ENCODE measurements at regions not wholly inside any gene's neighbourhood (a gene's known extent, or its start where the extent isn't known, plus 50 kb on each side); places are given as distances from the start of the nearest gene placed in this dataset.

DNA sequence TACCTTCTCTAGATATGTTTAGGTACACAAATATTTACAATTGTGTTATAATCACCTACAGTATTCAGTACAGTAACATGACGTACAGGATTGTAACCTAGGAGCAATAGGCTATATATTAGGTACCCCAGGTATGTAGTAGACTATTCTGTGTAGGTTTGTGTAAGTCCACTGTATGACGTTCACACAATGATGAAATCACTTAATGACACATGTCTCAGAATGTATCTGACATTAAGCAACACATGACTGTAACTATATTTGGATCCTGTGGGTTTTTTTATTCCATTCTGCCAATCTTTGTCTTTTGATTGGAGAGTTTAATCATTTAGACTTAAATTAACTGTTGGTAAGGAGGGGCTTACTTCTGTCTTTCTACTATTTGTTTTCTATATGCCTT lies 52.1 kb downstream of the STYXL2 start:
- CTCF ChIA-PET (ENCODE audit: unreplicated experiment), result no interaction called here
- intact Hi-C loops (cut with micrococcal nuclease; ENCODE audit: unreplicated experiment), result no loop called here

DNA sequence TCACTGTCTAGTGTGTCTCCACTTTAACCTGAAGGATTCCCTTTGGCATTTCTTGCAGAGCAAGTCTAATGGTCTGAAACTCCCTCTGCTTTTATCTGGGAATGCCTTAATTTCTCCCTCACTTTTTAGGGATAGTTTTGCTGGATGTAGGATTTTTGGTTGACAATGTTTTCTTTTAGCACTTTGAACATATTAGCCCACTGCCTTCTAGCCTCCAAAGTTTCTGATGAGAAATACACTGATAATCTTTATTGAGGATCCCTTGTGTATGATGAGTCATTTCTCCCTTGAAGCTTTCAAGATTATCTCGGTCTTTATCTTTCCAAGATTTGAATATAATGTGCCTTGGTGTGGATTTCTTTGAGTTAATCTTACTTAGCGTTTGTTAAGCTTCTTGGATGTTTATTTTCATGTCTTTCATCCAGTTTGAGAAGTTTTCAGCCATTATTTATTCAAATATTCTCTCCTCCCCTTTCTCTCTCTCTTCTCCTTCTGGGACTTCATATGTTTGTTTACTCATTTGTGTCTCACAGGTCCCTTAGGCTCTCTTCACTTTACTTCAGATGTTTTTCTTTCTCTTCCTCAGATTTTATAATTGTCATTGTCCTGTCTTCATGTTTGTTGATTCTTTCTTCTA lies 53.1 kb downstream of the STYXL2 start:
- no peaks in the 10 kb centered on the region for H3K79me2 ChIP-seq (ENCODE audit: insufficient read depth, low read depth, low read length)
- BruUV-seq (replicated peaks), result no TSS peak
- ChIA-PET POLR2A (interaction anchor here (0.6 kb wide), 1 partner anchor 749 kb away, joined by 3 read pairs; no protein-coding TSS in a partner anchor), CTCF (ENCODE audit: unreplicated experiment) (no interaction called here)
- H3K9me3 ChIP-seq (ENCODE audit: low read length), result no peaks in the 10 kb centered on the region
- no peaks in the 10 kb centered on the region for H3K36me3 ChIP-seq (ENCODE audit: insufficient read depth, low read length)
- no peak overlapping the region for H3K27ac ChIP-seq (ENCODE audit: low read depth, low read length, poor library complexity, severe bottlenecking)
- H2AFZ ChIP-seq (ENCODE audit: low read length), result no peak overlapping the region
- no peaks in the 10 kb centered on the region for H3K9me2 ChIP-seq (ENCODE audit: insufficient read depth, low read length)
- H4K20me1 ChIP-seq (ENCODE audit: insufficient read depth, low read length), result no peaks in the 10 kb centered on the region
- no peak for DNase-seq (ENCODE audit: low spot score)
- no peaks in the 10 kb centered on the region for H3K4me1 ChIP-seq (ENCODE audit: insufficient read depth, low read length, poor library complexity, severe bottlenecking)
- no peak overlapping the region for H3K4me2 ChIP-seq (ENCODE audit: low read length)
- H3K4me3 ChIP-seq (ENCODE audit: low read depth, low read length, poor library complexity, severe bottlenecking), result no peak overlapping the region
- intact Hi-C loops (cut with micrococcal nuclease; ENCODE audit: unreplicated experiment), result no loop called here
- TF ChIP-seq, protein P1, sequence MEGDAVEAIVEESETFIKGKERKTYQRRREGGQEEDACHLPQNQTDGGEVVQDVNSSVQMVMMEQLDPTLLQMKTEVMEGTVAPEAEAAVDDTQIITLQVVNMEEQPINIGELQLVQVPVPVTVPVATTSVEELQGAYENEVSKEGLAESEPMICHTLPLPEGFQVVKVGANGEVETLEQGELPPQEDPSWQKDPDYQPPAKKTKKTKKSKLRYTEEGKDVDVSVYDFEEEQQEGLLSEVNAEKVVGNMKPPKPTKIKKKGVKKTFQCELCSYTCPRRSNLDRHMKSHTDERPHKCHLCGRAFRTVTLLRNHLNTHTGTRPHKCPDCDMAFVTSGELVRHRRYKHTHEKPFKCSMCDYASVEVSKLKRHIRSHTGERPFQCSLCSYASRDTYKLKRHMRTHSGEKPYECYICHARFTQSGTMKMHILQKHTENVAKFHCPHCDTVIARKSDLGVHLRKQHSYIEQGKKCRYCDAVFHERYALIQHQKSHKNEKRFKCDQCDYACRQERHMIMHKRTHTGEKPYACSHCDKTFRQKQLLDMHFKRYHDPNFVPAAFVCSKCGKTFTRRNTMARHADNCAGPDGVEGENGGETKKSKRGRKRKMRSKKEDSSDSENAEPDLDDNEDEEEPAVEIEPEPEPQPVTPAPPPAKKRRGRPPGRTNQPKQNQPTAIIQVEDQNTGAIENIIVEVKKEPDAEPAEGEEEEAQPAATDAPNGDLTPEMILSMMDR (conservative IDR thresholded peaks at IDR 0.05; ENCODE audit: low read length), result no peak
- TF ChIP-seq EZH2phosphoT487 (IDR thresholded peaks at IDR 0.05; ENCODE audit: borderline replicate concordance, low read depth, low read length), result no peak

More for the DNA sequence above, 52.1 kb downstream of the STYXL2 start:
- no peaks in the 10 kb centered on the region for H4K20me1 ChIP-seq (ENCODE audit: insufficient read depth, low read length)
- POLR2A ChIA-PET, result interaction anchor here (0.6 kb wide), 1 partner anchor 750 kb away, joined by 3 read pairs; no protein-coding TSS in a partner anchor
- no peak overlapping the region for H3K4me3 ChIP-seq (ENCODE audit: low read depth, low read length, poor library complexity, severe bottlenecking)
- H3K9me2 ChIP-seq (ENCODE audit: insufficient read depth, low read length), result no peaks in the 10 kb centered on the region
- no TSS peak for BruUV-seq (replicated peaks)
- H3K9me3 ChIP-seq (ENCODE audit: low read length), result no peaks in the 10 kb centered on the region
- H3K36me3 ChIP-seq (ENCODE audit: insufficient read depth, low read length), result no peaks in the 10 kb centered on the region
- TF ChIP-seq EZH2phosphoT487 (IDR thresholded peaks at IDR 0.05; ENCODE audit: borderline replicate concordance, low read depth, low read length), result no peak
- TF ChIP-seq, protein P1 (conservative IDR thresholded peaks at IDR 0.05; ENCODE audit: low read length), result no peak
- no peak overlapping the region for H3K4me2 ChIP-seq (ENCODE audit: low read length)
- H3K27ac ChIP-seq (ENCODE audit: low read depth, low read length, poor library complexity, severe bottlenecking), result no peak overlapping the region
- H2AFZ ChIP-seq (ENCODE audit: low read length), result no peak overlapping the region
- H3K79me2 ChIP-seq (ENCODE audit: insufficient read depth, low read depth, low read length), result no peaks in the 10 kb centered on the region
- DNase-seq (ENCODE audit: low spot score), result no peak
- no peaks in the 10 kb centered on the region for H3K4me1 ChIP-seq (ENCODE audit: insufficient read depth, low read length, poor library complexity, severe bottlenecking)

DNA sequence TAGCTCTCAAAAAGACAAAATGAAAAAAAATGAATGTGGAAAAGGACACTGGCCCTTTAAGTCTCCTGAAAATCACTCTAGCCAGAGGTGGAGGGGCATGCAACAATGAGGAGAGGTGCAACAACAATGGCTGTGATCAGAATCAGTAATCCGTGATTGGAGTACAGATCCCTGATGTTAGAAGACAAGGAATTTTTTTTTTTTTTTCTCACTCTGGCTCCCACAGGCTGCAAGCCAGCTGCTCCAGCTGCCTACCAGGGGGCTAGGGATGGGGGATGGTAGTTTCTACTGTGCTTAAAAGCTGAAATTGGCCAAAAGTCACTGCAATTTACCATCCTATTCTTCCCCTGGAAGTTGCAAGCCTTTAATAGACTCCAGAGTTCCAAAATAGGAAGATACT lies 54.5 kb downstream of the STYXL2 start:
- no peaks in the 10 kb centered on the region for H3K36me3 ChIP-seq (ENCODE audit: insufficient read depth, low read length)
- no peak overlapping the region for H3K4me2 ChIP-seq (ENCODE audit: low read length)
- no peaks in the 10 kb centered on the region for H4K20me1 ChIP-seq (ENCODE audit: insufficient read depth, low read length)
- H3K9me2 ChIP-seq (ENCODE audit: insufficient read depth, low read length), result no peaks in the 10 kb centered on the region
- CTCF ChIA-PET (ENCODE audit: unreplicated experiment), result no interaction called here
- no peak overlapping the region for H3K27ac ChIP-seq (ENCODE audit: low read depth, low read length, poor library complexity, severe bottlenecking)
- H3K79me2 ChIP-seq (ENCODE audit: insufficient read depth, low read depth, low read length), result no peaks in the 10 kb centered on the region
- TF ChIP-seq, protein P1 (conservative IDR thresholded peaks at IDR 0.05; ENCODE audit: low read length), result no peak
- no peak for TF ChIP-seq EZH2phosphoT487 (IDR thresholded peaks at IDR 0.05; ENCODE audit: borderline replicate concordance, low read depth, low read length)
- BruUV-seq (replicated peaks), result no TSS peak
- H3K4me3 ChIP-seq (ENCODE audit: low read depth, low read length, poor library complexity, severe bottlenecking), result no peak overlapping the region
- intact Hi-C loops (cut with micrococcal nuclease; ENCODE audit: unreplicated experiment), result no loop called here
- no peak overlapping the region for H2AFZ ChIP-seq (ENCODE audit: low read length)
- H3K4me1 ChIP-seq (ENCODE audit: insufficient read depth, low read length, poor library complexity, severe bottlenecking), result no peaks in the 10 kb centered on the region
- POLR2A ChIA-PET, result interaction anchor here (0.6 to 1.5 kb wide), 5 partner anchors 9 to 70 kb away, joined by 3 to 5 read pairs (median 4); no protein-coding TSS in a partner anchor
- no peak for DNase-seq (ENCODE audit: low spot score)
- no peaks in the 10 kb centered on the region for H3K9me3 ChIP-seq (ENCODE audit: low read length)

All from OCI-LY7 (cell line).